NOMO-1 (cell line): ENCODE measurements at regions not wholly inside any gene's neighbourhood (a gene's known extent, or its start where the extent isn't known, plus 50 kb on each side); places are given as distances from the start of the nearest gene placed in this dataset.
A peak's percentile ranks its signal among the peaks of the same experiment; 100 is the strongest.
"Not testable (repeated sequence)": the region's sequence is repeated elsewhere in the genome, so short reads cannot be mapped to it uniquely, and the experiment has no call there.

Experiments
- DNase-seq, 2 experiments: peaks; one replicate each; lab custom pipeline; 2025; ENCODE audit not compliant: unreplicated experiment in 2 of 2; lab: John Stamatoyannopoulos, UW

DNA sequence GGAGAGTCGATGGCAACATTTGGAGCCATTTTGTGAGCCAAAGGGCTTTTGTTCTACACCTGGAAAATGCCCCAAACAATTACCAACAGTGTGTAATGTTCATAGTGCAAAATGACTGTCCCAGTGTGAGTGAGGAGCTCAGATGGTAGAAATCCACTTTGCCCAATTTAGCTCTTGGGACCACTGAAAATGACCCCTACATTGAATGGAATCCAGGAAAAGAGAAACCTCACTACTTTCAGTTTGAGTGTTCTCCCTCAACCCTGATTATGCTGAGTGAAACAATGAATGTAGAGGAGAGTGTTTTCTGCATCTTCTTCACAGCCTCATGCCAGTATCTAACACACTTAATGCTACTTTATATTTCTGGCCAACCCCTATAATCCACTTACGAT lies 84.9 kb upstream of the NRN1 start:
- DNase-seq = no peak

DNA sequence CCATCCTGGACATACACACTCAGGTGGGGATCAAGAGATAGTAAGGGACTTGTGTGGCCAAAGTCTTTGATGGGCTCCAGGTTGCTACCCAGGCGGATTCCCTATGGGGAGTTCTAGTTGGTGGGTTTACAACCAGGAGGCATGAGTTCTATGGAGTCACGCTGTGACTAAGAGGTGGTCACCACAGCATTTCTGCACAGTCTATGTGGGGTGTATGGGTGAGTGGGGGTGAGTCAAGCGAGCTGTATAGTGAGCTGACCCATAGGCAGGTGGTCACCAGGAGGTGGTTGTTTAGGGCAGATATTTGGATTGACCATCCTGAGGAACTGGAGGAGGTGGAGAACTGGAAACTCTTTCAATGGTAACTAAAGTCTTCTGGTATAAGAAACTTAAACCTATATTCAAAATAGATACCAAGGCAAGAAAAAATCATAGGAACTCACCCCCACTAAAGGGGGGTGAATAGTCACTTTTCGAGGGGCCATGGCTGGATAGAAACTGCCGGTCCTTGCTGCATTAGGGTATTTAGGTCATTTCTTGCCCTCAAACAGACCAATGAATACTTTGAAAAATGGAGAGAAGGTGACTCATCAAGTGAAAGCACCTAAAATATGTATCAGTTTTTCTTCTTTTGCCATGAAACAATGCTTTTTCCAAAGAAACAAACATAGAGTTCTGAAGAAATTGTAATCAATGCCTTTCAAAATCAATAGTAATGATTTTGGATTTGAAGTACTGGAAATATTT lies 84.3 kb upstream of the NRN1 start:
- DNase-seq = no peak

DNA sequence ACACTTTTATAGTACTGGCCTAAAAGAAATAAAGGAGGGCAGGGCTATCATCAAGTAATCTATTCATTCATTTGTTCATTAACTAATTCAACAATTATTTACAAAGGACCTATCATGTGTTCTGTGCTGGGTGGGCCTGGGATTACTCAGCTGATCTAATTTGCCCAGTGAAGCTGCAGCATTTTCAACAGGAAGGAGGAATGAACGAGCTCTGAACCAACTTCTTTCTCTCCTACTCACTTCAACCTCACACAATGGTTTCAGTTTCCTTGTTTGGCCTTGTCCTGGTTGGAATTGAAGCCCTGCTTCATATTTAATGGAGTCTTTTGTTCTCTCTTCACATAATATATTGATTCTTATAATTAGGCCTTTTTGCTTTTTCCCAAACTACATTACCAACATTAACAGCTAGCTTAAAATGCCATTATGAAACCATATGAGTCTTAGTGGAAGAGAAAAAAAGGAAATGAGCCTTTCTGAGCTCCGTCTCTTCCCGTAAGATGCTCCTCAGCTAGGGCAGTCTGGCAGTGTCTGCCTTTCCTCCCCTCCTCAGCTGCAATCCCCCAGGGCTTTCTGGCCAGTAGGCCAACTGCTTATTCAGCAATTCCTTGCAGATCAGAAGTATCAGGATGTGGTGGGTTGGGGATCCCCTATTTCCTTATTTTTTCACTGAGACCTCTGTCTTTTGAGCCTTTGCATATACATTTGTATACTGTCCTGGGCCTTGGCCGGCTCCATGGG lies 79.4 kb upstream of the NRN1 start:
- DNase-seq = peak in 1 of 2 experiments; percentile 32

DNA sequence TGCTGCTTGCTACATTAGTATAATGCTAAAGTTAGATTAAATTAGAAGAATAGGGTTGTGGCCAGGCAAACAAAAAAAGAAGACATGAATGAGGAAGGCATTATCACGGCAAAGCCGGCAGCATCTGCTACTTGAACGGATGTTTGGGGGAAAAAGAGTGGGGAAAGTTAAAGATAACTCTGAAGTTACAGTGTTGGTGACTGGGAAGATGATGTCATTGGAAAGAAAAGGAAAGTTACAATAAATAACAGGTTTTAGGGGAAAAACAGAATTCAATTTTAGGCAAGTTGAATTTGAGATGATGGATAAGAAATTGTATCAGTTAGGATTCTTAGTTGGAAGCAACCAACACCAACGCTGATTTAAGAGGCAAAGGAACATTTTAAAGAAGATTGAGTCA lies 74.2 kb upstream of the NRN1 start:
- DNase-seq = no peak

DNA sequence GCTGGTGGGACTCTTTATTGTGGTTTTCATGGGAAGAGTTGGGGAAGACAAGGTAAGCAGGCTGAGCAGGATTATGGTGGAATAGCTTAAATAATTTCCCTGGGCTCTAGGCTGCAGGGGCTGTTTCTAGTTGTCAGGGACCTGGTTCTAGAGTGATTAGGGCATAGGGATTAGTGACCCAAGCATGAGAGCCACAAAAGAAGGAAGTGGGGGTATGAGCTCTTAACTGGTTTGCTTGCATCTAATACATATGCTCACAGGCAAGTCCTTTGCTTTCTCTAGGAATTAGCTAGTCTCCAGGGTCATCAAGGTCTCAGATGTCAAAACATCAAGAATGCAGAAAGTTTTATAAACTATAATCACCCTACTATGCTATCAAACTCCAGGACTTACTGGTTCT lies 67.5 kb upstream of the NRN1 start:
- DNase-seq = no peak

DNA sequence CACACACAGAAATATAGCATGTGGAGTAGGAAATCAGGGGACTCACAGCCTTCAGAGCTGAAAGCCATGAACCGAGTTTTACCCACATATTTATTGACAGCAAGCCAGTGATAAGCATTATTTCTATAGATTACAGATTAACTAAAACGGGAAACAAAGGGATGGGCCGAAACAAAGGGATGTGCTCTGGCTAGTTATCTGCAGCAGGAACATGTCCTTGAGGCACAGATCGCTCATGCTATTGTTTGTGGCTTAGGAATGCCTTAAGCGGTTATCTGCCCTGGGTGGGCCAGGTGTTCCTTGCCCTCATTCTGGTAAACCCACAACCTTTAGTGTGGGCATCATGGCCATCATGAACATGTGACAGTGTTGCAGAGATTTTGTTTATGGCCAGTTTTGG lies 61.4 kb upstream of the NRN1 start:
- not testable (repeated sequence) for DNase-seq

DNA sequence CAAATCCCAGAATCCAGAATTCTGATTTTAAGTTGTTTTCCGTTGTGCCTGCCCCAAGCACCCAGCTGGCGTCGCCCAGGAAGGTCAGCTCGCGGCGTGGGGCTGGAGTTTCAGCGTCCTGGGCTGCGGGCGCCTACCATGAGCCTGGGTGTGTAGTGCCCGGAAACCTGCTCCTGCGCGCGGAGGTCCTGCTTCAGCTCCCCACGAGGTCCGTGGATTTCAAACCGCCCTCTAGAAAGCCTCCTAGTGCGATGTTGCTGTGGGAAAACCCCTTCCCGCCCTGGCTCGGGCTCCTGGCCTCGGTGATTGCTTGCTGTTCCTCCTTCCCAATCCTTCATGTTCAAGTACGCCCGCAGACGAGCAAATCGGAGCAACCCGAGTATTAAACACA lies 51.3 kb upstream of the NRN1 start:
- DNase-seq = no peak

DNA sequence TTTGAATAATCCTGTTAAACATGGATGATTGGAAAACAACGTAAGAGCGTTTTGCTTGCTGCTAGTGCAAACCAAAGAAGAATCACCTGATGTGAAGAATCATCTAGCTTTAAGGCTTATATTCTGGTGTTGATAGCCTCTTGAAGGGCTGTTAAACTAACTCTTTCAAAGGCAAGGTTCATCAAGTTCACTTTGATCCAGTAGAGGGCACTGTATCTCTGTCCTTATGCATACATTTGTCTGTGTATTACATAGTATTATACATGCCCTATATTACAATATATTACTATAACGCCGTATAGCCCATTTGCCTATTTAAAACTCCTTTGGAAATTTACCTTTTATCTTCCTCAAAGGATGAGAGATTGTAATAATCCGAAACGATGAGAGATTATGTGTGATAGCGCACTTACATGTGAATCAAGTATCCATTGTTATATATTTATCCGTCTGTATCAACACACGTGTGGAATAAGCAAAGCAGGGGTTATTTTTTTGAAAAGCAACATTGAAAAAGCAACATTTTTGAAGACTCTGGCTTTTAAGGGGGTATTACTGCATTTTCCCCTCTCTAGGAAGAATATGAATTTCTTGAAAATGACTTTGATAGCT lies 50.8 kb upstream of the NRN1 start:
- DNase-seq = peak in 1 of 2 experiments; percentile 69
